Caco-2 (cell line): ENCODE measurements at regions not wholly inside any gene's neighbourhood (a gene's known extent, or its start where the extent isn't known, plus 50 kb on each side); places are given as distances from the start of the nearest gene placed in this dataset.
"Not testable (repeated sequence)": the region's sequence is repeated elsewhere in the genome, so short reads cannot be mapped to it uniquely, and the experiment has no call there.

Source experiments
- BruUV-seq: library from RNA; stranded (reverse); fragments of 400-500 nt; replicated peaks from 2 replicates; lab custom pipeline; 2021; lab: Mats Ljungman, UMichigan
- CTCF ChIA-PET: fragments of 300-600 bp; sonication (Branson Sonifier 250); formaldehyde crosslinking; loops from one replicate; lab custom pipeline; 2022; ENCODE audit warnings: antibody characterized with exemption; lab: Charles Lee
- POLR2A ChIA-PET: fragments of 300-600 bp; sonication (Branson Sonifier 250); formaldehyde crosslinking; loops from one replicate; lab custom pipeline; 2022; ENCODE audit warnings: antibody characterized with exemption; lab: Charles Lee
- DNase-seq, 2 experiments: peaks; one replicate each; pipeline versions ENCODE4 v3.0.0 to v3.0.0-alpha.2; 2020 to 2022
- H3K27me3 ChIP-seq: replicated peaks from 2 replicates; pipeline ENCODE4 v1.6.0; 2011; ENCODE audit warnings: low read length; ENCODE audit not compliant: control insufficient read depth, insufficient read depth
- H3K36me3 ChIP-seq: 2 replicates; pipeline ENCODE4 v1.5.1; 2011; ENCODE audit warnings: low read length; ENCODE audit not compliant: control insufficient read depth, insufficient read depth
- H3K4me1 ChIP-seq: fragments of 250-450 bp; sonication (Bioruptor Pico); 2 replicates; pipeline ENCODE4 v1.5.1; 2020; ENCODE audit warnings: mild to moderate bottlenecking
- H3K4me3 ChIP-seq: 2 replicates; pipeline ENCODE4 v1.5.1; 2011; ENCODE audit warnings: low read depth, mild to moderate bottlenecking, control low read depth, low read length
- H3K9me3 ChIP-seq: fragments of 250-450 bp; sonication (Bioruptor Pico); 2 replicates; pipeline ENCODE4 v1.5.1; 2020; ENCODE audit warnings: mild to moderate bottlenecking, moderate library complexity
- H3K27ac Mint-ChIP-seq: one replicate; pipeline ENCODE4 v1.8.0; 2022; ENCODE audit warnings: mixed read lengths; ENCODE audit not compliant: unreplicated experiment
- H3K27me3 Mint-ChIP-seq: one replicate; pipeline ENCODE4 v1.8.0; 2022; ENCODE audit warnings: mixed read lengths; ENCODE audit not compliant: insufficient read depth, unreplicated experiment
- H3K36me3 Mint-ChIP-seq: one replicate; pipeline ENCODE4 v1.8.0; 2022; ENCODE audit warnings: mild to moderate bottlenecking, mixed read lengths; ENCODE audit not compliant: insufficient read depth, unreplicated experiment
- H3K4me1 Mint-ChIP-seq: one replicate; pipeline ENCODE4 v1.8.0; 2022; ENCODE audit warnings: low read depth, mixed read lengths; ENCODE audit not compliant: unreplicated experiment
- H3K4me3 Mint-ChIP-seq: one replicate; pipeline ENCODE4 v1.8.0; 2022; ENCODE audit warnings: mild to moderate bottlenecking, moderate library complexity, mixed read lengths; ENCODE audit not compliant: unreplicated experiment
- H3K9me3 Mint-ChIP-seq: one replicate; pipeline ENCODE4 v1.8.0; 2022; ENCODE audit warnings: mixed read lengths; ENCODE audit not compliant: unreplicated experiment
- CTCF ChIP-seq, 2 experiments: fragments of 200-600 bp in 1 of 2; IDR thresholded peaks; 1 replicate in 1 of 2; 2 replicates in 1 of 2; pipeline versions ENCODE4 v1.5.1 to v1.8.0; 2011 to 2022; ENCODE audit warnings: antibody characterized with exemption in 1 of 2, control low read depth in 1 of 2, inconsistent platforms in 1 of 2, low read depth in 1 of 2, low read length in 1 of 2, mild to moderate bottlenecking in 1 of 2, moderate library complexity in 1 of 2; ENCODE audit not compliant: insufficient read depth in 1 of 2, severe bottlenecking in 1 of 2, unreplicated experiment in 1 of 2
- intact Hi-C: fragments of 100-400 bp; cut with micrococcal nuclease; formaldehyde crosslinking; loops from one replicate; pipeline ENCODE4 v1.10.0; 2022; ENCODE audit not compliant: unreplicated experiment

- Mint-ChIP-seq H3K27me3 (peaks cover 4% of the 10 kb centered on the region), H3K4me1 (no peaks in the 10 kb centered on the region), H3K4me3 (no peak overlapping the region), H3K36me3 (no peaks in the 10 kb centered on the region), H3K27ac (no peak overlapping the region), H3K9me3 (no peaks in the 10 kb centered on the region)
- POLR2A ChIA-PET, result no interaction called here
- no peak for DNase-seq
- Histone ChIP-seq H3K9me3 (no peaks in the 10 kb centered on the region), H3K4me1 (no peaks in the 10 kb centered on the region), H3K27me3 (no peaks in the 10 kb centered on the region), H3K4me3 (no peak overlapping the region), H3K36me3 (no peaks in the 10 kb centered on the region)
- BruUV-seq, result no TSS peak
- CTCF ChIA-PET, result no interaction called here
- intact Hi-C loops, result no loop called here
- TF ChIP-seq CTCF (IDR thresholded peaks at IDR 0.05; ENCODE audit: insufficient read depth in 1 of 2, low read depth in 1 of 2, low read length in 1 of 2, severe bottlenecking in 1 of 2, unreplicated experiment in 1 of 2), result no peak
These were observed 256.3 kb downstream of the ADGRL2 start for GRCh38 chr1:82057011-82057410.

- H3K9me3 ChIP-seq, BruUV-seq, H3K4me1 ChIP-seq, DNase-seq, H3K27me3 ChIP-seq, H3K4me3 Mint-ChIP-seq, POLR2A ChIA-PET, H3K9me3 Mint-ChIP-seq, CTCF ChIA-PET, H3K27ac Mint-ChIP-seq, H3K36me3 Mint-ChIP-seq, H3K36me3 ChIP-seq, H3K4me3 ChIP-seq, H3K4me1 Mint-ChIP-seq, intact Hi-C loops, H3K27me3 Mint-ChIP-seq: not testable (repeated sequence)
These were observed 254.6 kb downstream of the ADGRL2 start for GRCh38 chr1:82055375-82055774.

- H3K9me3 Mint-ChIP-seq, result no peaks in the 10 kb centered on the region
- no peak overlapping the region for H3K4me3 ChIP-seq
- no TSS peak for BruUV-seq
- no peaks in the 10 kb centered on the region for H3K4me1 ChIP-seq
- H3K9me3 ChIP-seq, result no peaks in the 10 kb centered on the region
- H3K27me3 ChIP-seq, result no peaks in the 10 kb centered on the region
- no peak overlapping the region for H3K27ac Mint-ChIP-seq
- no peaks in the 10 kb centered on the region for H3K4me1 Mint-ChIP-seq
- H3K27me3 Mint-ChIP-seq, result peaks cover 13% of the 10 kb centered on the region
- ChIA-PET CTCF (no interaction called here), POLR2A (no interaction called here)
- DNase-seq, result no peak
- no peaks in the 10 kb centered on the region for H3K36me3 Mint-ChIP-seq
- intact Hi-C loops, result no loop called here
- H3K4me3 Mint-ChIP-seq, result no peak overlapping the region
- TF ChIP-seq CTCF (IDR thresholded peaks at IDR 0.05; ENCODE audit: insufficient read depth in 1 of 2, low read depth in 1 of 2, low read length in 1 of 2, severe bottlenecking in 1 of 2, unreplicated experiment in 1 of 2), result no peak
- H3K36me3 ChIP-seq, result no peaks in the 10 kb centered on the region
These were observed 251.8 kb downstream of the ADGRL2 start for GRCh38 chr1:82052563-82052962.

- H3K4me3 ChIP-seq, result no peak overlapping the region
These were observed 247.9 kb downstream of the ADGRL2 start for GRCh38 chr1:82048596-82048995.

More at GRCh38 chr1:82048596-82048995, 247.9 kb downstream of the ADGRL2 start:
- Mint-ChIP-seq H3K9me3 (no peaks in the 10 kb centered on the region), H3K36me3 (no peaks in the 10 kb centered on the region), H3K27me3 (peaks cover 11% of the 10 kb centered on the region), H3K4me3 (no peak overlapping the region), H3K4me1 (no peaks in the 10 kb centered on the region), H3K27ac (no peak overlapping the region)
- no peak for DNase-seq
- intact Hi-C loops, result no loop called here
- no TSS peak for BruUV-seq
- H3K36me3 ChIP-seq, result no peaks in the 10 kb centered on the region
- TF ChIP-seq CTCF (IDR thresholded peaks at IDR 0.05; ENCODE audit: insufficient read depth in 1 of 2, low read depth in 1 of 2, low read length in 1 of 2, severe bottlenecking in 1 of 2, unreplicated experiment in 1 of 2), result no peak
- ChIA-PET CTCF (no interaction called here), POLR2A (no interaction called here)
- no peaks in the 10 kb centered on the region for H3K4me1 ChIP-seq
- no peaks in the 10 kb centered on the region for H3K9me3 ChIP-seq
- H3K27me3 ChIP-seq, result no peaks in the 10 kb centered on the region
